HL-60 (cell line): ENCODE measurements at regions not wholly inside any gene's neighbourhood (a gene's known extent, or its start where the extent isn't known, plus 50 kb on each side); places are given as distances from the start of the nearest gene placed in this dataset.

ENCODE experiments used
- CTCF ChIP-seq: IDR thresholded peaks from one replicate; pipeline ENCODE4 v1.5.1; 2011; ENCODE audit warnings: low read length, control low read depth, inconsistent platforms; ENCODE audit not compliant: insufficient read depth
- GABPA ChIP-seq: IDR thresholded peaks from 2 replicates; pipeline ENCODE4 v1.6.1; 2012; ENCODE audit warnings: low read depth
- POLR2AphosphoS5 ChIP-seq: IDR thresholded peaks from 2 replicates; pipeline ENCODE4 v1.6.1; 2012; ENCODE audit warnings: low read depth
- REST ChIP-seq: IDR thresholded peaks from 2 replicates; pipeline ENCODE4 v1.6.1; 2012; ENCODE audit warnings: low read depth; ENCODE audit not compliant: insufficient replicate concordance

- no peak for TF ChIP-seq CTCF
- TF ChIP-seq POLR2AphosphoS5: no peak
- TF ChIP-seq REST: no peak
- no peak for TF ChIP-seq GABPA
Observed at GRCh38 chr17:79459003-79459655, 151.7 kb downstream of the RBFOX3 start.
